Parathyroid adenoma (tissue), 2 donors: ENCODE measurements at regions not wholly inside any gene's neighbourhood (a gene's known extent, or its start where the extent isn't known, plus 50 kb on each side); places are given as distances from the start of the nearest gene placed in this dataset.

Experiments used
- H2AFZ ChIP-seq: fragments of 300-600 bp; sonication (generic); one replicate; pipeline ENCODE4 v1.7.0; 2017; ENCODE audit warnings: antibody characterized with exemption, mild to moderate bottlenecking
- H3K27ac ChIP-seq: fragments of 300-600 bp; sonication (generic); one replicate; pipeline ENCODE4 v1.7.0; 2017
- H3K27me3 ChIP-seq: fragments of 300-600 bp; sonication (generic); one replicate; pipeline ENCODE4 v1.7.0; 2017; ENCODE audit warnings: low read length; ENCODE audit not compliant: control insufficient read depth, insufficient read depth
- H3K36me3 ChIP-seq: fragments of 300-600 bp; sonication (generic); one replicate; pipeline ENCODE4 v1.7.0; 2017; ENCODE audit warnings: low read length; ENCODE audit not compliant: control insufficient read depth, insufficient read depth
- H3K4me1 ChIP-seq: fragments of 300-600 bp; sonication (generic); one replicate; pipeline ENCODE4 v1.7.0; 2017; ENCODE audit warnings: control low read depth
- H3K4me2 ChIP-seq: fragments of 300-600 bp; sonication (generic); one replicate; pipeline ENCODE4 v1.7.0; 2017; ENCODE audit warnings: low read length
- H3K4me3 ChIP-seq: fragments of 300-600 bp; sonication (generic); one replicate; pipeline ENCODE4 v1.7.0; 2017; ENCODE audit warnings: low read depth, low read length
- H3K79me2 ChIP-seq: fragments of 300-600 bp; sonication (generic); one replicate; pipeline ENCODE4 v1.7.0; 2017; ENCODE audit warnings: control low read depth
- H3K9ac ChIP-seq: fragments of 300-600 bp; sonication (generic); one replicate; pipeline ENCODE4 v1.7.0; 2017; ENCODE audit warnings: mild to moderate bottlenecking
- H3K9me3 ChIP-seq: fragments of 300-600 bp; sonication (generic); one replicate; pipeline ENCODE4 v1.7.0; 2017; ENCODE audit warnings: low read length; ENCODE audit not compliant: control insufficient read depth
- TF ChIP-seq, protein P1 (sequence below): fragments of 300-600 bp; sonication (generic); IDR thresholded peaks from one replicate; pipeline ENCODE4 v1.7.0; 2017; ENCODE audit warnings: antibody characterized with exemption, mild to moderate bottlenecking
- donor health status: primary hyperparathyroidism.

DNA sequence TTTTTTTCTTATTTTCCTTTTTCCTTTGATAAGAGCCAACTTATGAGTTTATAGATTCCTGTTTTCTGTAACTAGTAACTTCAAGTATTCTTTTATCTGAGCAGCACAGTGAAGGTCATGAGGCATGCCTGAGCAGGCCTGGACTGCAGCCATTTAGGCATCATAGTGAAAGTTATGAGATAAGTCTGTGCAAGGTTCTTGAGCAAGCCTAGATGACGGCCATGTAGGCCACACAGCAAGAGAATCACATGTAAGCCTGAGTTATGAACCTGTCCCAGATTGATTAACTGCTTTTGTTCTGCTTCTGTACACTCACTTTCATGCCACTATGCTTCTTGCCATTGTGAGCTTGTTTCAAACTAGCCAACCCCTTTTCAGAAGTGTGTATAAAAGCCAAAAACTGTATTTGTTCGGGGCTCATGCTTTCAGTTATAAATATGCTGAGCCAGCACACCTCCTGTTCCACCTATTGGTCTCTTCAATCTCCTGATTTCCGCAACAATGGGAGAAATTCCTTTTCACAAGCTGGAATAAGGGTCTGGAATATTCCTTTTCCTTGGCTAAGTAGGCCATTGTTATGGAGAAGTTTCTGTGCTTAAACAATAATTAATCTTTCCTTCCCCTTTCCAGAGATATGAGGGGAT lies 745.7 kb downstream of the FAM181B start:
- no peaks in the 10 kb centered on the region for H3K4me1 ChIP-seq
- H3K79me2 ChIP-seq = no peaks in the 10 kb centered on the region
- H2AFZ ChIP-seq = no peak overlapping the region
- no peak overlapping the region for H3K4me2 ChIP-seq
- H3K9ac ChIP-seq = no peak overlapping the region
- H3K27ac ChIP-seq = no peak overlapping the region
- H3K4me3 ChIP-seq = no peak overlapping the region
- TF ChIP-seq, protein P1, sequence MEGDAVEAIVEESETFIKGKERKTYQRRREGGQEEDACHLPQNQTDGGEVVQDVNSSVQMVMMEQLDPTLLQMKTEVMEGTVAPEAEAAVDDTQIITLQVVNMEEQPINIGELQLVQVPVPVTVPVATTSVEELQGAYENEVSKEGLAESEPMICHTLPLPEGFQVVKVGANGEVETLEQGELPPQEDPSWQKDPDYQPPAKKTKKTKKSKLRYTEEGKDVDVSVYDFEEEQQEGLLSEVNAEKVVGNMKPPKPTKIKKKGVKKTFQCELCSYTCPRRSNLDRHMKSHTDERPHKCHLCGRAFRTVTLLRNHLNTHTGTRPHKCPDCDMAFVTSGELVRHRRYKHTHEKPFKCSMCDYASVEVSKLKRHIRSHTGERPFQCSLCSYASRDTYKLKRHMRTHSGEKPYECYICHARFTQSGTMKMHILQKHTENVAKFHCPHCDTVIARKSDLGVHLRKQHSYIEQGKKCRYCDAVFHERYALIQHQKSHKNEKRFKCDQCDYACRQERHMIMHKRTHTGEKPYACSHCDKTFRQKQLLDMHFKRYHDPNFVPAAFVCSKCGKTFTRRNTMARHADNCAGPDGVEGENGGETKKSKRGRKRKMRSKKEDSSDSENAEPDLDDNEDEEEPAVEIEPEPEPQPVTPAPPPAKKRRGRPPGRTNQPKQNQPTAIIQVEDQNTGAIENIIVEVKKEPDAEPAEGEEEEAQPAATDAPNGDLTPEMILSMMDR = no peak
- no peaks in the 10 kb centered on the region for H3K27me3 ChIP-seq
- H3K9me3 ChIP-seq = no peaks in the 10 kb centered on the region
- H3K36me3 ChIP-seq = no peaks in the 10 kb centered on the region

DNA sequence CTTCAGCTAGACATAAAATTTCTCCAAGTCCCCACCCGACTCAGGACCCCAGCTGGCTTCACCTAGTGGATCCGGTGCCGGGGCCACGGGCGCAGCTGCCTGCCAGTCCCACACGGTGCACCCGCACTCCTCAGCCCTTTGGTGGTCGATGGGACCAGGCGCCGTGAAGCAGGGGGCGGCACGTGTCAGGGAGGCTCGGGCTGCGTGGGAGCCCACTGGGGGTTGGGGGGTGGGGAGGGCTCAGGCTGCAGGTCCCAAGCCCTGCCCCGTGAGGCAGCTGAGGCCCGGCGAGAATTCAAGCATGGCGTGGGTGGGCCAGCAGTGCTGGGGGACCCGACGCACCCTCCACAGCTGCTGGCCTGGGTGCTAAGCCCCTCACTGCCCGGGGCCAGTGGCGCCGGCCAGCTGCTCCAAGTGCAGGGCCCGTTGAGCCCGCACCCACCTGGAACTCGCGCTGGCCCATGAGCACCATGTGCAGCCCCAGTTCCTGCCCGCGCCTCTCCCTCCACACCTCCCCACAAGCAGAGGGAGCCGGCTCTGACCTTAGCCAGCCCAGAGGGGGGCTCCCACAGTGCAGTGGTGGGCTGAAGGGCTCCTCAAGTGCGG lies 747.0 kb downstream of the FAM181B start:
- Histone ChIP-seq H2AFZ (no peak overlapping the region), H3K4me1 (no peaks in the 10 kb centered on the region), H3K27me3 (no peaks in the 10 kb centered on the region), H3K27ac (no peak overlapping the region), H3K4me3 (no peak overlapping the region), H3K4me2 (no peak overlapping the region), H3K36me3 (no peaks in the 10 kb centered on the region), H3K9ac (no peak overlapping the region), H3K9me3 (no peaks in the 10 kb centered on the region), H3K79me2 (no peaks in the 10 kb centered on the region)
- TF ChIP-seq, protein P1 = no peak

DNA sequence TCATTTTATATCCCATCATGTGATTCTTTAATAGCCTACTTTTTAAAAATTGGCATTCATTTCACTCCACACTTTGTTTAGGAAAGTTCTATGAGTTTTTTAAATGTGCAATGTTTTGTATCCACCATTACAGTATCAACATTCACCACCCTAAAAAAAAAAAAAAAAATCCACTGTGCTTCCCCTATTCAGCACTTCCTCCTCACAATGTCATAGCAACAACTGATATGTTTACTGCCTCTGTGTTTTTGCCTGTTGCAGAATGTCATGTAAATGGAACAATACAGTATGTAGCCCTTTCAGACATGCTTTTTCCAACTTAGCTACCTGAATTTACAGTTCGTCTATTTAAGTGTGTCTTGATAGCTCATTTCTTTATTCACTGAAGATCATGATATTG lies 754.2 kb downstream of the FAM181B start:
- H3K27me3 ChIP-seq = no peaks in the 10 kb centered on the region
- H3K27ac ChIP-seq = no peak overlapping the region
- no peaks in the 10 kb centered on the region for H3K4me1 ChIP-seq
- H3K36me3 ChIP-seq = no peaks in the 10 kb centered on the region
- H3K79me2 ChIP-seq = no peaks in the 10 kb centered on the region
- H2AFZ ChIP-seq = no peak overlapping the region
- TF ChIP-seq, protein P1 = no peak
- H3K4me3 ChIP-seq = no peak overlapping the region
- H3K9me3 ChIP-seq = no peaks in the 10 kb centered on the region
- H3K9ac ChIP-seq = no peak overlapping the region
- no peak overlapping the region for H3K4me2 ChIP-seq

DNA sequence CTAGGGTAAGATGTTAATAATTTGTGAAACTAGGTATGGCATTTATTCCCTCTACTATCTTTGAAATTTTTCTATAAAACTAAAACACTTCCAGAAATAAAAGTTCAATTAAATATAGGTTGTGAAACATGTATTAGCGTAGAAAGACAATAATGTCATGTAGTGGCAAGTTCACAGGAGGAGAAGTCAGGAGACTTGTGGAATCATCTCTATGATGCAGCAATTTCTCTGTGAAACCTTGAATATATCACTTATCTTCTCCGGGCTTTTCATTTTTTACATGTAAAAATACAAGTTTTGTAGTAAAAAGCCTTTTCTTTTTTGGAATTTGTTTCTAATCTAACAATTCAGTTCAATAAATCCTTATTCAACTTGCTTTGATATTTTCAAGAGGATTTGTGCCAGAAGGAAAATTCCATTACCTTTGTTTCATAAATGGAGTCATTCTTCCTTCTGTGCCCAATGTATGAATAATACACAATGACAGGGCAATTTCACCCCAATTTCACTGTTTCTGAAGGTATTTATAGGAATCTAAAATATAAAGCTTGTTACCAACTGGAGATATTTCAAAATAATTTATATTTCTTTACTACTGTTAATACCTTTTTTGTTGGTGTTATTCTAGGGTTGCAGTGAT lies 758.3 kb downstream of the FAM181B start:
- Histone ChIP-seq H3K27ac (no peak overlapping the region), H2AFZ (no peak overlapping the region), H3K4me3 (no peak overlapping the region), H3K27me3 (no peaks in the 10 kb centered on the region), H3K4me1 (no peaks in the 10 kb centered on the region), H3K36me3 (no peaks in the 10 kb centered on the region), H3K4me2 (no peak overlapping the region), H3K79me2 (no peaks in the 10 kb centered on the region), H3K9ac (no peak overlapping the region), H3K9me3 (no peaks in the 10 kb centered on the region)
- TF ChIP-seq, protein P1 = no peak
